Left ventricle myocardium inferior (tissue), 1 donor: ENCODE measurements at regions not wholly inside any gene's neighbourhood (a gene's known extent, or its start where the extent isn't known, plus 50 kb on each side); places are given as distances from the start of the nearest gene placed in this dataset.

Source experiments
- DNase-seq: peaks from one replicate; pipeline ENCODE4 v3.0.0-alpha.2; 2020
- H3K27ac ChIP-seq: fragments of 200-600 bp; replicated peaks from 2 replicates; pipeline ENCODE4 v1.8.0; 2021
- H3K27me3 ChIP-seq: fragments of 200-600 bp; 2 replicates; pipeline ENCODE4 v1.8.0; 2021; ENCODE audit warnings: low read depth
- H3K36me3 ChIP-seq: fragments of 200-600 bp; 2 replicates; pipeline ENCODE4 v1.8.0; 2021
- H3K4me1 ChIP-seq: fragments of 200-600 bp; 2 replicates; pipeline ENCODE4 v1.8.0; 2021
- H3K4me3 ChIP-seq: fragments of 200-600 bp; 2 replicates; pipeline ENCODE4 v1.8.0; 2021; ENCODE audit warnings: mild to moderate bottlenecking, moderate library complexity
- H3K9me3 ChIP-seq: fragments of 200-600 bp; replicated peaks from 2 replicates; pipeline ENCODE4 v1.8.0; 2021
- intact Hi-C: fragments of 100-400 bp; cut with micrococcal nuclease; formaldehyde crosslinking; loops from one replicate; pipeline ENCODE4 v1.11.0; 2022
- TF ChIP-seq, protein P1 (sequence below): fragments of 200-600 bp; IDR thresholded peaks from 2 replicates; pipeline ENCODE4 v1.8.0; 2021; ENCODE audit warnings: antibody characterized with exemption, mild to moderate bottlenecking, borderline replicate concordance
- donor health status: DM: no; HTN: yes; CAD: no; lungs with severe emphysema.

DNA sequence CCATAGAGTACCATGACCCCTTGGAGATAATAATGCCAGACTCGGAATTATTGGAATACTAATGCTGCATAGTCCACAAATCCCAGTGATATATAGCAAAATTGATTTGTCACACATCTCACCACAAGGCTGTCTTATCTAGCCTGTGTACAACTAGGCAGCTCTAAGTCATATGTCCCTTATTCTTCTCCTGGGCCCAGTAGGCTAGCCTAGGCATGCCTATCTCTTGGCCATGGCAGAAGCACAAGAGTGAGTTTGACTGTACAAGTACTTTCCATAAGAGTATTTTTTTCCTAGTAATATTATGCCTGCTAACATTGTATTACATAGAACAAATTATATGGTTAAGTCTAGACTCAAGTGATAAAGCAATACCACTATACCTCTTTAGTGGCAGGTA lies 1122.1 kb upstream of the SEL1L start:
- intact Hi-C loops = no loop called here
- H3K4me3 ChIP-seq = no peak overlapping the region
- H3K4me1 ChIP-seq = no peaks in the 10 kb centered on the region
- no peaks in the 10 kb centered on the region for H3K36me3 ChIP-seq
- no peak overlapping the region for H3K27ac ChIP-seq
- H3K27me3 ChIP-seq = no peaks in the 10 kb centered on the region
- H3K9me3 ChIP-seq = peaks cover 4% of the 10 kb centered on the region
- no peak for DNase-seq
- TF ChIP-seq, protein P1, sequence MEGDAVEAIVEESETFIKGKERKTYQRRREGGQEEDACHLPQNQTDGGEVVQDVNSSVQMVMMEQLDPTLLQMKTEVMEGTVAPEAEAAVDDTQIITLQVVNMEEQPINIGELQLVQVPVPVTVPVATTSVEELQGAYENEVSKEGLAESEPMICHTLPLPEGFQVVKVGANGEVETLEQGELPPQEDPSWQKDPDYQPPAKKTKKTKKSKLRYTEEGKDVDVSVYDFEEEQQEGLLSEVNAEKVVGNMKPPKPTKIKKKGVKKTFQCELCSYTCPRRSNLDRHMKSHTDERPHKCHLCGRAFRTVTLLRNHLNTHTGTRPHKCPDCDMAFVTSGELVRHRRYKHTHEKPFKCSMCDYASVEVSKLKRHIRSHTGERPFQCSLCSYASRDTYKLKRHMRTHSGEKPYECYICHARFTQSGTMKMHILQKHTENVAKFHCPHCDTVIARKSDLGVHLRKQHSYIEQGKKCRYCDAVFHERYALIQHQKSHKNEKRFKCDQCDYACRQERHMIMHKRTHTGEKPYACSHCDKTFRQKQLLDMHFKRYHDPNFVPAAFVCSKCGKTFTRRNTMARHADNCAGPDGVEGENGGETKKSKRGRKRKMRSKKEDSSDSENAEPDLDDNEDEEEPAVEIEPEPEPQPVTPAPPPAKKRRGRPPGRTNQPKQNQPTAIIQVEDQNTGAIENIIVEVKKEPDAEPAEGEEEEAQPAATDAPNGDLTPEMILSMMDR = no peak

DNA sequence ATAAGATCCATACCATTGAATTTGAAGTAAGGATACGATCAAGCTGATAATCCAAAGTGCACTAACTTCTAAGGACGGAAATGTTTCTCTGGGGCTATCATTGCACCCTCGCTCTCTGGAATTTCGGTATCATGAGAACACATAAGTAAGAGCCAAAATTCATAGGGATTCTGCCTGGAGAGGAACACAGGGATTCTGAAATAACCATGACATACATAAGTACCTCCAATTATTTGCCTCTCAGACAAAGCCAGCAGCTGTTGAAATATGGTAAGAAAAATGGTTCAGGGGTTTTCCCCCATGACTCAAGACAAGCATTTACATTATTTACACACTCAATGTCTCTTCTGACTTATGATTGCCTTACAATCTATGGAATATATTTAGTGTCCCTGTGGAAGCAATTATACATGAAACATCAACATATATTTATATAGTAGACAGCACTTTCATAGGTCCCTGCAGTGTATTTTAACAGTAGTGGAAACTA lies 1123.6 kb upstream of the SEL1L start:
- Histone ChIP-seq H3K27me3 (no peaks in the 10 kb centered on the region), H3K4me1 (no peaks in the 10 kb centered on the region), H3K36me3 (no peaks in the 10 kb centered on the region), H3K9me3 (no peaks in the 10 kb centered on the region), H3K27ac (no peak overlapping the region), H3K4me3 (no peak overlapping the region)
- intact Hi-C loops = no loop called here
- no peak for DNase-seq
- TF ChIP-seq, protein P1 = no peak

DNA sequence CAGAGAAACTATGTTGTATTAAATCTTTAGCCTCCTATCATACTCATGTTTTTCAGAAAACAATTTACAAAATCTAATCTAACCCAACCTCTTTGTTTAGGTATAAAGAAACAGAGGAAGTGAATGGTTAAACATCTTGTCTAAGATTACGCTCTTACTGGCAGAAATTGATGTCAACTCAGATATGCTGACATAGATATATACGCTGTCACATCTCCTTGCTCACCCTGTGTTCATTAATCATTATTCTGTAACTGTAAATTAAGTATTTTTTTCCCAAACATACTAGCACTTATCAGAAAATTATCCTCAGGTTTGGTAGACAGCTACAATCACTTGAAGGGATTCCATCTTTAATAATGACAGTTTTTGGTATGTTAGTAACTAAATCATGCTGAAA lies 1127.6 kb upstream of the SEL1L start:
- H3K36me3 ChIP-seq = no peaks in the 10 kb centered on the region
- no peak overlapping the region for H3K4me3 ChIP-seq
- no peak for DNase-seq
- no peaks in the 10 kb centered on the region for H3K27me3 ChIP-seq
- H3K27ac ChIP-seq = no peak overlapping the region
- TF ChIP-seq, protein P1 = no peak
- no peaks in the 10 kb centered on the region for H3K4me1 ChIP-seq
- intact Hi-C loops = no loop called here
- H3K9me3 ChIP-seq = no peaks in the 10 kb centered on the region

GRCh38 chr14:82667006-82667405 lies 1133.4 kb upstream of the SEL1L start:
- Histone ChIP-seq H3K9me3 (peaks cover 3% of the 10 kb centered on the region), H3K4me3 (no peak overlapping the region), H3K27ac (peak overlapping the region; percentile 43), H3K36me3 (no peaks in the 10 kb centered on the region), H3K27me3 (no peaks in the 10 kb centered on the region), H3K4me1 (no peaks in the 10 kb centered on the region)
- intact Hi-C loops = no loop called here
- no peak for DNase-seq
- TF ChIP-seq, protein P1 = no peak

- H3K4me1 ChIP-seq = no peaks in the 10 kb centered on the region
- H3K27ac ChIP-seq = peak overlapping the region; percentile 43
- DNase-seq = no peak
- no peaks in the 10 kb centered on the region for H3K27me3 ChIP-seq
- TF ChIP-seq, protein P1 = no peak
- H3K36me3 ChIP-seq = no peaks in the 10 kb centered on the region
- peaks cover 3% of the 10 kb centered on the region for H3K9me3 ChIP-seq
- no peak overlapping the region for H3K4me3 ChIP-seq
- intact Hi-C loops = no loop called here
Measured at GRCh38 chr14:82667501-82667900, 1133.8 kb upstream of the SEL1L start.

GRCh38 chr14:82676403-82676802 lies 1142.8 kb upstream of the SEL1L start:
- no peaks in the 10 kb centered on the region for H3K36me3 ChIP-seq
- TF ChIP-seq, protein P1 = no peak
- no peaks in the 10 kb centered on the region for H3K9me3 ChIP-seq
- H3K27me3 ChIP-seq = no peaks in the 10 kb centered on the region
- no peak overlapping the region for H3K4me3 ChIP-seq
- H3K27ac ChIP-seq = no peak overlapping the region
- intact Hi-C loops = no loop called here
- DNase-seq = no peak
- H3K4me1 ChIP-seq = no peaks in the 10 kb centered on the region
